GM13977 (cell line): ENCODE measurements at regions not wholly inside any gene's neighbourhood (a gene's known extent, or its start where the extent isn't known, plus 50 kb on each side); places are given as distances from the start of the nearest gene placed in this dataset.

ENCODE experiments used
- DNase-seq: peaks from one replicate; pipeline ENCODE4 v3.0.0; 2012; ENCODE audit warnings: low spot score
- in situ Hi-C: fragments of 300-500 bp; cut with MboI; formaldehyde crosslinking; loops from one replicate; pipeline ENCODE4 v1.12.0; 2022; ENCODE audit warnings: low sequenced_read_pairs, low pct_unique_long_range_greater_than_20kb, mixed read lengths, inconsistent platforms; ENCODE audit not compliant: unreplicated experiment
- TF ChIP-seq, protein P1 (sequence below): IDR thresholded peaks from 2 replicates; pipeline ENCODE4 v1.5.1; 2012; ENCODE audit warnings: mild to moderate bottlenecking, control low read depth; ENCODE audit not compliant: insufficient read depth; ENCODE audit errors: extremely low read depth, missing control alignments

- TF ChIP-seq, protein P1, sequence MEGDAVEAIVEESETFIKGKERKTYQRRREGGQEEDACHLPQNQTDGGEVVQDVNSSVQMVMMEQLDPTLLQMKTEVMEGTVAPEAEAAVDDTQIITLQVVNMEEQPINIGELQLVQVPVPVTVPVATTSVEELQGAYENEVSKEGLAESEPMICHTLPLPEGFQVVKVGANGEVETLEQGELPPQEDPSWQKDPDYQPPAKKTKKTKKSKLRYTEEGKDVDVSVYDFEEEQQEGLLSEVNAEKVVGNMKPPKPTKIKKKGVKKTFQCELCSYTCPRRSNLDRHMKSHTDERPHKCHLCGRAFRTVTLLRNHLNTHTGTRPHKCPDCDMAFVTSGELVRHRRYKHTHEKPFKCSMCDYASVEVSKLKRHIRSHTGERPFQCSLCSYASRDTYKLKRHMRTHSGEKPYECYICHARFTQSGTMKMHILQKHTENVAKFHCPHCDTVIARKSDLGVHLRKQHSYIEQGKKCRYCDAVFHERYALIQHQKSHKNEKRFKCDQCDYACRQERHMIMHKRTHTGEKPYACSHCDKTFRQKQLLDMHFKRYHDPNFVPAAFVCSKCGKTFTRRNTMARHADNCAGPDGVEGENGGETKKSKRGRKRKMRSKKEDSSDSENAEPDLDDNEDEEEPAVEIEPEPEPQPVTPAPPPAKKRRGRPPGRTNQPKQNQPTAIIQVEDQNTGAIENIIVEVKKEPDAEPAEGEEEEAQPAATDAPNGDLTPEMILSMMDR = no peak
- in situ Hi-C loops = no loop called here
- DNase-seq = no peak
These were observed 509.3 kb upstream of the KLF6 start for GRCh38 chr10:4294271-4294670.

DNA sequence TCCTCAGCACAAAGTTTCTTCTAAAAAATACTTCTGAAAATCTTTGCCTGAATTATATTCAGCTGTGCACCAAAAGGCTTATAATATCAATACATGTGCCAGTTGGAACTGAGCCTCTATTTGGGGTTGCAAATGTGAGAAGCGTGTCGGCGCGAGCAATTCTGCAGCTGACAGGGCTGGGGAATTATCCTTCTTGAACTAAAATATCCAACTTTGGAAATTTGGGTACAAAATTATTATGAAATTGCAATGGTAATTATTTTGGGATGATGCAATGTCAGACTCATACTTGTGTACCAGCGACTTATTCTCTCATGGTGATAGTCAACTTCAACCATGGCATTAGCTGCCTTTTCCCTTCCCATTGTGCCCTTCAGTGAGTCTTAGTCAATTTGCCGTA is 507.0 kb upstream of the KLF6 start:
- DNase-seq = no peak
- TF ChIP-seq, protein P1 = no peak
- in situ Hi-C loops = no loop called here

DNA sequence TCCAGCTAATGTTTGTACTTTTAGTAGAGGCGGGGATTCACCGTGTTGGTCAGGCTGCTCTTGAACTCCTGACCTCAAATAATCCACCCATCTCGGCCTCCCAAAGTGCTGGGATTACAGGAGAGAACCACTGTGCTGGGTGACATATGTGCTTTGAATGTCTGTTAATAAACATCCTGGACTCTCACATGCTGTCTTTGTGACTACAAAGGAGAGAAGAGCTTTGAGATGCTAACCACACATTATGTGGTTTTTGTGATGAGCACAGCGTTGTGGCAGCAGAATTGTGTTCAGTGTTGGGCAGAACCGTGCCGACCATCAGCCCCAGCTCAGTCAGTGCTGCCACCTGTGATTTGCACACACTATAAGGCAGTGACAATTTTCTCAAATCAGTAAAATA is 500.1 kb upstream of the KLF6 start:
- DNase-seq = no peak
- in situ Hi-C loops = no loop called here
- TF ChIP-seq, protein P1 = no peak

- DNase-seq = no peak
- TF ChIP-seq, protein P1 = no peak
- in situ Hi-C loops = no loop called here
These were observed 499.0 kb upstream of the KLF6 start for GRCh38 chr10:4283846-4284610.

DNA sequence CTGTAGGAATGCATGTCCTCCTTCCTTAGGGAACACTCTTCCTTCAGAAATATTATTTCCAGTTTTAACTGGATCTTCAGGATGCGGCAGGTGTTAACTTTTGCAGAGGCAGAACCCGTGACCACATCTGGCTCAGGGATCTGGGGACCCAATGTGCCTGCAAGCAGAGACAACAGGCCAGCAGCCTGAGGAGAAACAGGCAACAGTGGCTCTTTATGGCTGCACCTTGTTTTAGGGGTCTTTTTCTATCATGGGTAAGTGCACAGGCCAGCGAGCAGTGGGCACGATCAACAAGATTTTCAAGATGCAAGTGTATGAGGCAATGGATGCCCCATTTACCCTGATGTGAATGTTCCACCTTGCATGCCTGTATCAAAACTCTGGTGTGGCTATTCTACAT is 497.5 kb upstream of the KLF6 start:
- in situ Hi-C loops = no loop called here
- DNase-seq = no peak
- TF ChIP-seq, protein P1 = no peak

DNA sequence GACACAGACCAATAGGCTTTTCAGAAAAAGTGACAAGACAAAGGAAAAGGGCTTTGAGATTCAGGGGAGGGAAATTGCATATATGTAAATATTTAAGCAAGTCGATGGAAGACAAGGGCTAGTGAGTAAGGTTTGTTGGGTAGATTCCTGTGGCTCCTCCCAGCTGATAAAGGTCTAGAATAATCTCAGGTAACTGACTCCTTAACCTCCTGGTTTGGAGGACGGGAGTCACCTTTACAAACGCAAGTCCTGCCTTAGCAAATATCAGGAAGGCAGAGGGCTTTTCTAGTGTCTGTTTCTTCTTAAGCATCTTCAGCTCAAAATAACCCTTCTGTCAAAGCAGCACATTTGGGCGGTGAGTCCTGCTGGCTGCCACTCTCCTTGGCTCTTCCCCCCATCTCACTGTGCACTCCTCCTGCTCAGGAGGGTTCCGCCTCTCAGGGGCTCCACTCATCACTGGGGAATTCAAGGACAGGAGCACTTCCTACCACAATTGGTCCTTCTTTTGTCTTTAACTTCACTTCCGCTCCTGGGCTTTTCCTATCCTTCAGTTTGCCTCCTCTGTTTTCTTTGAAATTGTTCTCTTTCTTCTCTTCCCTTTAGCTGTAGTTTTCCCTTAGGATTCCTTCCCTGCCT is 496.3 kb upstream of the KLF6 start:
- no peak for DNase-seq
- in situ Hi-C loops = no loop called here
- TF ChIP-seq, protein P1 = no peak
